Suppressor macrophage treated with lipopolysaccharide for 4 hours (primary cell): ENCODE measurements at regions not wholly inside any gene's neighbourhood (a gene's known extent, or its start where the extent isn't known, plus 50 kb on each side); places are given as distances from the start of the nearest gene placed in this dataset.

Source experiments
- DNase-seq: peaks from one replicate; pipeline ENCODE4 v3.0.0-alpha.2; 2020

DNA sequence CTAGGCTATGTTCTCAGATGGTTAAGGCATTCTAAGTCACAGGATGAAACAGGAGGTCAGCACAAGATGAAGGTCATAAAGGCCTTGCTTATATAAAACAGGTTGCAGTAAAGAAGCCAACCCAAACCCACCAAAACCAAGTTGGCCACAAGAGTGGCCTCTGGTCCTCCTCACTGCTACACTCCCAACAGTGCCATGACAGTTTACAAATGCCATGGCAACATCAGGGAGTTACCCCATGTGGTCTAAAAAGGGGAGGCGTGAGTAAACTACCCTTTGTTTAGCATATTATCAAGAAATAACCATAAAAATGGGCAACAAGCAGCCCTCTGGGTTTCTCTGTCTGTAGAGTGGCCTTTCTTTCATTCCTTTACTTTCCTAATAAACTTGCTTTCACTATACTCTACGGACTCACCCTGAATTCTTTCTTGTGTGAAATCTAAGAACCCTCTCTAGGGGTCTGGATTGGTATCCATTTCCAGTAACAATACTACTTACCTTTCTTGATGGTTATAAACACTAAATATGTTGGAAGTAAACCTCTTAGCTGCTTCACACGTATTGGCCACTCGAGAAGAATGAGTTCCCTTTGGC lies 1237.9 kb downstream of the FAM181B start:
- DNase-seq, result no peak

DNA sequence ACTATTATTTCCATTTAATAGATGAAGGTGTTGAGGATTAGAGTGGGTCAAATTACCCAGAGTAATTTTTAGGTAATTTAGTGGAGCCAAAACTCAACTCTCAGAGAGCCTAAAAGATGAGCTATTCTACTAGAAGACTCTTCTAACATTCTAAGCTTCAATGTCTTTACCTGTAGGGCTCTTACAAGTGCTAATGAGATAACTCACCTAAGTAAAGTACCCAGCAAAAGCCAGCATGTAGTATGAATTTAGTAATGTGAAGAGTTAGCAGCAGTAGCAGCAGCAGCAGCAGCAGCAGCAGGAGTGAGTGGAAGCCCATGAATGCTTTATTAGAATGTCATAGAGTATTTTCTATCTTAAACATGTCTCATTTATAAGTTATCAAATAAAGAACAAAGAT lies 1239.2 kb downstream of the FAM181B start:
- DNase-seq, result no peak

DNA sequence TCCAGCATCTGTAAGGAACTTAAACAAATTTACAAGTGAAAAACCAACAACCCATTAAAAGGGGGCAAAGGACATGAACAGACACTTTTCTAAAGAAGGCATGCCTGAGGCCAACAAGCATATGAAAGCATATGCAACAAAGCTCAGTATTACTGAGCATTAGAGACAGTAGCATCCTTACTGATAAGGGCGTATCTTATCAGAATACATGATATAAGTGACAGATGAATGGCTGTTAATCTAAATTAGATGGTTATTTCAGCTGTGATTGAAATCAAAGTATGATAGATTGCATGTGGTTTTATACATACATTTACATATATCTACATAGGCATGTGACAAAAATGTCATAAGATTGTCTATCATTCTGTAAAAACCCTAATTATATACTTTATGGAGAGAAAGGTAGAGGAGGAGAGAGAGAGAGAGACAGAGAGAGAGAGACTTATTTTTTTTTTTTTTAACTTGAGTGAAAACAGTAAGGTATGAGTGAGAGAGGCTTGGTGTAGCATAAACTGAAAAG lies 1240.7 kb downstream of the FAM181B start:
- no peak for DNase-seq

DNA sequence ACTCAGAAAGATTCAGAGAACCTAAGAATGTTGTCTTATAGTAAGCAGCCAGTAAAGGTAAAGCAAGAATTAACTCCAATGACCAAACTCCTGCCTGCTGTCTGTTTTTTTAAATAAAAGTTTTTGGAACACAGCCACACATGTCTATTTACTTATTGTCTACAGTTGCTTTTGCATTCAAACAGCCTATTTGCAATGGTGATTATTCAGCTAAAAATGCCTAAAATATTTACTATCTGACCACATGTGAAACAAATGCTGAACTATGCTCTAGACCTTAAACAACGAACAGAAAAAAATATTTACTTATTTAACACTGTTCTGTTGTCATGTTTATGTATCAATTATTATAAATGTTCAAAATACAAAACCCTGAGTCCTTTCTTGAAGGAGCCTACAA lies 1246.6 kb downstream of the FAM181B start:
- DNase-seq, result no peak

DNA sequence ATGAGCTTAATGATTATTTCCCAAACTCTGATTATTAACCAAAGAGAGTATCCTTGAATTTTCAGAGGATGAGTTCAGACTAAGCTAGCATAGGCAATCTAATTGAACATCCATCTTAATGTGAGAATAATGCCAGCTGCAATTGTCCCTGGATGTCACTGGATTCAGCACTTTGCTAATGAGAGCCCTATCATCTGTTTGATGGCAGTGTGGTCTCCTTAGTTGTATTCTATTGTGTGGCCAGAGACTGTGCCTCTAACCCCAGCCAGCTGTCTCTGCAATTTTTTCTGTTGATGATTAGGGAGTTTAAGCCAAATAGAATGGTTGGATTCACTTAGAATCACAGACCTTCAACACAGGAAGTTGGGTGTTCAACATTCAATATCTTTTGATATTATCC lies 1249.5 kb downstream of the FAM181B start:
- no peak for DNase-seq

DNA sequence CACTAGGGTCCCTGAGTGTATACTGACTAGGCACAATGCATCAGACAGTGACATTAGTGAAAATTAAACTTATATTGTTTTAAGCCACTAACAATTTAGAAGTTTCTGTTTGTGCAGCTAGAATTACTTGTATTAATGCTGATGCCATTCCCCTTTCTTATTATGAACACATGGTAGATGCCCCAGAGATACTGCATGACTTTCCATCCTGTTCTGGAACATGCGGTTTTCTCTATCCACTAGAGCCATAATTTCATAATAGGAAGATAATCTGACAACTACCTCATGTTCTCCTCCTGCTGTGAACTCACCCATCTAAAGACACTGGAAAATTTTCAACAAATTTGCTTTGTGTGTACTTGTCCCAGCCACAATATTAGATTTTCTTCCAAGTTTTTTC lies 1256.4 kb downstream of the FAM181B start:
- no peak for DNase-seq

DNA sequence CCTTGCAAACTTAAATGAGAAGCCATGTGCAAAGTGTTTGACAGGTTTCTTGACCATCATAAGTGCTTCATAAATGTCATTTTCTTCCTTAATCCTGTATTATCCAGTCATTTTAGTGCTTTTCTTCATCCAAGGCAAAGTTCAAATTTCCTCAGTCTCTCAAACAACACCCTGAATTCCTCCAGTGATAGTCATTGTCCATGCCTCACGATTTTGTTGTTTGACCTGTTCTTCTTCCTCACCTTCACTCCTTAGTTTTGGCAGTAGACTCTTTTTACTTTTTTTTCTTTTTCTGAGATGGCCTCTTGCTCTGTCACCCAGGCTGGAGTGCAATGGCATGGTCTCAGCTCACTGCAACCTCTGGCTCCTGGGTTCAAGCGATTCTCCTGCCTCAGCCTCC lies 1257.3 kb downstream of the FAM181B start:
- DNase-seq, result no peak

DNA sequence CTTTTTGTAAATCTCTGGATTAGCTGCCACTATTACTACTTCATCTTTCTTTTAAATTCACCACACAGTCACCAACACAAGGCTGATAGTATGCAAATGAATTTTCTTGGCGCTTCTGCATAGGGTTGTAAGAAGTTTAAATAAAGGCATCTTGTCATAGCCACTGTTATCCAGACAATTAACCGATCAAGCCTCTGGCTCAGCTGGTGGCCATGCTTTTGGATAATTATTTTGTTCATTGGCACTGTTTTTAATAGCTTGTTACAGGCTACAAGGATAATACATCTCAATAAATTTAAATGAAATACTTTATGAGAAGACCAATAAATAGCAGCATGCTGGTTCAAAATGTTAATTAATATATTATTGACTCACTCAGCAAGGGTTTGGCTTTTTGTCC lies 1261.0 kb downstream of the FAM181B start:
- DNase-seq, result no peak

DNA sequence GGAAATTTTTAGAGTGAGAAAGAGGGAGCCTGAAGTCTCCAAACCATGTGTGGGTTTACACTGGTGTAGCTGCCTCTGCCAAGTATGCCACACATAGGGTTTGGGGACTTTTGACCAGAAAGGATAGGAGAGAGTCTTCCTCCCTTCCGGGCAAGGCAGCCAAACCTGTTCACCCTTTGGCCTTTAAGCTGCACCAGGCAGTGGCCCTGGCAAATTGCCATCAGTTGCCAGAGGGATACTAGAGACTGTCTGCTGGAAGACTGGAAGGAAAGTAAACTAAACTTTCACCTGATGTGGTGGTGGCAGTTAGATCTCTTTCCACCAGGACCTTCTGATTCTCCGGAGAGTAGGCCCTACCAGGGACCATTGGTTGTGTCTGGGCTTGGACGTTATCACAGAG lies 1263.2 kb downstream of the FAM181B start:
- no peak for DNase-seq

DNA sequence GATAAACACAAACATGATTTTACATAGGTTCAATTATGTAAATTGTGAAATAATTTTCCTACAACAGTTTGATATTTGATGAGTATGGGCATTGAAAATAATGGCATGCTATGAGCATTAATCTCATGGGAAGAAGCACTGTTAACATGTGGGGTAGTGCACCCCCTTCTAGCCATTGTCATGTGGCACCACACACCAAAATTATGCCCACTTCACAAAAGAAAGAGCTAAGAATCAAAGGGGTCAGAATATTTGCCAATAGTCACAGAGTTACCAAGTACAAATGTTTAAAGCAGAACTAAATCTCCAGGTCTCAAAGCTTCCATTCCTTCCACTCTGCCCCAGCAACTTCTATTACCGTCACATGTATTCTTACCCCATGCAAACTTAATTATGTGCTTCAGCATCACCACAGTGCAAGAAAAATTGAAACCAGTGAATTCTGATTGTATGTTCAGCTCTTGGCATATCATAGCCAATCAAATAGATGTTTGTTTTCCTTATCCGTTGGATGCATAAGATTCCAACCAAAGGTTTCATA lies 1273.8 kb downstream of the FAM181B start:
- DNase-seq, result no peak

DNA sequence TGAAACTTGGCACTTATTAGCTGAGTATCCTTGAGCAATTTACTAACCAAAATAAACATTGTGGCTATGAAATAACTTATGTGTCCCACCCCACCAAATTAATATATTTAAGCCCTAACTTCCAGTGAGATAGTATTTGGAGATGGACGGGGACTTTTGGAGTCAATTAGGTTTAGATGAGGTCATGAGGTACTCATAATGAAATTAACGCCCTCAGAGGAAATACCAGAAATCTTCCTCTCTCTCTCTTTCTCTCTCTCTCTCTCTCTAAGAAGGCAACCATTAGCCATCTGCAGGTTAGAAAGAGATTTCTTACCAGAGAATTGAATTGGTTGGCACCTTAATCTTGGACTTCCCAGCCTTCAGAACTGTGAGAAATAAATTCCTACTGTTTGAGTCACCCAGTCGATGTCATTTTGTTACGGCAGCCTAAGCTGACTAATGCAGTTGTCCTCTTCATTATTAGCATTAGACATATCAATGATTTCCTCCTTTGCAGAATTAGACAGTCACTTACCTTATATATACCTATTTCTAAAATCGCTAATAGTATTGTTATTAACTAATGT lies 1284.0 kb downstream of the FAM181B start:
- no peak for DNase-seq

DNA sequence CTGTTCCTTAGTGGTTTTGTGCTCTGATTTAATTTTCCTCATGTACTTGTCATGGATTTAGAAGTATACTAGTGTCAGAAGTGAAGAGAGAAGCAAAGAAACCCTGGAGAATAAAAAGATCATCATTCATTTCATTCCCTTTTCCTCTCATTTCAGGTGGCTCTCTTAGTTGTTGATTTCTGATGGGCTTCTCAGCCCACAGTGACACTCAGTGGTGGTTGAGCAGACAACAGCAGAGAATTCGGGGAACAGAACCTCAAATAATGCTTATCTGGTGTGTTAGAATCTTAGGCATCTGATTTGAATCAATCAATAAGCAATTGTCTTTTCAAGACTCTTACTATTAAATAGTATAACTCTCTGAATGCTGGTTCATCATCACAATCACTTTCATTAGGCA lies 1289.4 kb downstream of the FAM181B start:
- DNase-seq, result no peak

DNA sequence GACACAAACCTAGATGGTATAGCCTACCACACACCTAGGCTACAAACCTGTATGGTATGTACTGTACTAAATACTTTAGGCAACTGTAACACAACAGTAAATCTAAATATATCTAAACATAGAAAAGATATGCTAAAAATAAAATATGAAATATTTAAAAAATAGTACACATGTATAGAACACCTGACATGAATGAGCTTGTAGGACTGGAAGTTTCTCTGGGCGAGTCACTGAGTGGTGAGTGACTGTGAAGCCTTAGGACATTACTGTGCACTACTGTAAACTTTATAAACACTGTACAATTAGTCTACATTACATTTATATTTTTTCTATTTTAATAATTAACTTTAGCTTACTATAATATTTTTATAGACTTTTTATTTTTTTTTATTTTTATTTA lies 1301.3 kb downstream of the FAM181B start:
- no peak for DNase-seq

DNA sequence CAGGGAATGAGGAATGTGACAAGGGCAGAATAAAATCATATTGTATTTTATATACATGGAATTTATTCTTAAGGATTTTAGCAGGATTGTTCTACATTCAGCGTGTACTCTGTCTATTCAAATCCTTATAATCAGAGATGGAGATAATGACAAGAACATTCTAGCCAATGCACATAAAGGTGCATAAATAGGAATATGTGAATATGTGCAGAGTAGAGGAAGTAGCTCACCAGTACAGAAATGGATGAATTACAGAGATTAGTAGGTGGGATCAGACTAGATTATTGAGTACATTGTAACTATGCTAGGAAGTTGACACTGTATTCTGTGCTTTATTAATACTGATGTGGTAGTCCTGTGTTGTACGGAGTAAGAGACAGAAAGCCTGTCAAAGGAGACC lies 1308.8 kb downstream of the FAM181B start:
- no peak for DNase-seq

DNA sequence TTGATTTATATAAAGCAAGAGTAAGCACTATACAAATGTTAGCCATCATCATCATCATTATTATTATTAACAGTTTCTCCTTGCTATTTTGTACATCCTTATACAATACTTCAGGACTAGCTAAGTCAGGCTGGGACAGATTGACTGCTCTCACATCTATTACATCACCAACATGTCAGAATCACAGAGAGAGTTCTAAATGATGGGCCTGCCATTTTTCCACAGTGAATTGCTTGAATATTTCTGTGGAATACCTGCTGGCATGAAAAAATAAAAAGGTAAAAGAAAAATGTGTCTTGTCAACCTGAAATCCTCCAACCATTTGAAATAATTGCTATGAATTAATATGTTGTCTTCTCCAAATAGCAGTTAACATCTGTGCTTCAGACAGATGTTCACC lies 1311.3 kb downstream of the FAM181B start:
- no peak for DNase-seq

DNA sequence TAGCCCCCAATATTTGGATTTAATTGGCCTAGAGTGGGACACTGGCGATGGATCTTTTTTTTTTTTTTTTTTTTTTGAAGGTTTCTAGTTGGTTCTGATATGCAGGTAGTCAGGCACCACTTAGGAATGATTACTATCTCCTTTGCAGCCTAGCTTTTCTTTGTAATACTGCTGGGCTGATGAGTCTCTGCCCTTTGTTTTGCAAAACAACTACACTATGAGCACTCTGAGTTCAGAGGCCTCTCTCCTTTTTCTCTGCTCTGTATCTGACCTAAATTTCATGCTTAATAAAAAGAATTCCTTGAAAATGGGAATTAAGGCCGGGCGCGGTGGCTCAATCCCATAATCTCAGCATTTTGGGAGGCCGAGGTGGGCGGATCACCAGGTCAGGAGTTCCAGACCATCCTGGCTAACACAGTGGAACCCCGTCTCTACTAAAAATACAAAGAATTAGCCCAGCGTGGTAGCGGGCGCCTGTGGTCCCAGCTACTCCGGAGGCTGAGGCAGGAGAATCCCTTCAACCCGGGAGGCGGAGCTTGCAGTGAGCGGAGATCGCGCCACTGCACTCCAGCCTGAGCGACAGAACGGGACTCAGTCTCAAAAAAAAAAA lies 1312.3 kb downstream of the FAM181B start:
- no peak for DNase-seq

DNA sequence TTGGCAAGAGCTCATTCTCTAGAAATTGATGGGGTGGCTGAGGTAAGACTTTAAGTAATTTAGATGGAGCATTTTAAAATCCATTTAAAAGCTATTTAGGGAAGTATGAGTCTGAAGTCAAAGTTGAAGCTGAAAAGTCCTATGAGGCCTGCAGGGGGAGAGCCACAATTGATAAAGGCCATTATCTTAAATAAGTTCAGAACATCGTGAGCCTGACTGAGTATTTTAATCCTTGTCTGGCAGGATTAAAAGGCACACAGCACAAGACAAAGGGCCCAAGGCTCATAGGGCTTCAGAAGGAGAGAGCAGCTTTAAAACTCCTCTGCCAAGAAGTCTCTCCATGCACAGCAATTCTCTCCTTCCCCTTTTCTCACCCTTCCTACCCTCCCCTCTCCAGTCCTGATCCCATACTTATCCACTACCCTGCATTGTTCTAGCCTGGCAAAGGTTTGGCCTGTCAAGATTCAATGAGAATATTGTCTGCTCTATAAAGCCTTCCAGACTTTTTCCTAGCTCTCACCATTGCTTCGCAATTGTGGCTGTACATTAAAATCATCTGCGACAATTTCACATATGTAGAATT lies 1312.9 kb downstream of the FAM181B start:
- DNase-seq, result no peak

DNA sequence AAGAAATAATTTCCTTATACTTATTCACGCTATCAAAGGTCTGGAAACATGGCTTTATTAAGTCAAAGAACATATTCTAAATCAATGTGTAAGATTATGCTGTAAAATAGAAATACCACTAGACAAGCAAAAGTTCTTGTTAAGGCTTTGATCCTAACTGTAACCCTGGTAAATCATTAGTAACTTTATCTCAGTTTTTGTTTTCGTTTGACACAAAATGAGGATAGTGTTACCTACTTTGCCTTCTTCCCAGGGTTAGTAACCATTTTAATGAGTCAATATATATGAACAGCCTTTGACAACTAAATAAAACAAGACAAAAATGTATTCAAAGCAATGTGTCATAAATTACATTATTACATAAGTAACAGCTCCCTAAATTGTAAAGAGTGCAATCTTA lies 1336.3 kb downstream of the FAM181B start:
- DNase-seq, result no peak

DNA sequence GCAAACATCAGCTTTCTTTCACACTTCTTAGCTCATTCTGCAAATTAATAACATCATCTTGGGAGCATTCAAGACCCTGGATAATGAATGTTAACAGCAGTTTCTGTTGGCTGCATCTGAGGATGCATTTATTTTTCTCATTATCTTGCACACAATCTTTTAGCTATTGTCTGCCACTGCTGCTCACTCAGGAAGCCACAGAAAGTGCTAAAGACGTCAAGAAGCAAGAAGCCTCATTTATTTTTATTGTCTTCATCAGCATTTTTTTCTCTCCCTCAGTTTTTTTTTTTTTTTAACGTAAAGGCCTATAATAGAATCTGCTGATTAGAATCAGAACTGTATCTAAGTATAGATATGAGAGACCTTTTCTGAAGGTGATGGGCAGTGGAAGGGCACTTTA lies 1339.4 kb downstream of the FAM181B start:
- DNase-seq, result no peak

DNA sequence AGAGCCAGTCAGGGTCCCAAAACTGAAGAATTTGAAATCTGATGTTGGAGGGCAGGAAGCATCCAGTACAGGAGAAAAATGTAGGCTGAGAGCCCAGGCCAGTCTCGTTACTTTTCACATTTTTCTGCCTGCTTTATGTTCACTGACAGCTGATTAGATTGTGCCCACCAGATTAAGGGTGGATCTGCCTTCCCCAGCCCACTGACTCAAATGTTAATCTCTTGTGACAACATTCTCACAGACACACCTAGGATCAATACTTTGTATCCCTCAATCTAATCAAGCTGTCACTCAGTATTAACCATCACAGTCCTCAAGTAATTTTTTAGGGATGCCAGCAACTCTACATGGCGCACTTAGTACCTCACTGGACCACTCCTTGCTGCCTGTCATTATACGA lies 1345.3 kb downstream of the FAM181B start:
- no peak for DNase-seq

DNA sequence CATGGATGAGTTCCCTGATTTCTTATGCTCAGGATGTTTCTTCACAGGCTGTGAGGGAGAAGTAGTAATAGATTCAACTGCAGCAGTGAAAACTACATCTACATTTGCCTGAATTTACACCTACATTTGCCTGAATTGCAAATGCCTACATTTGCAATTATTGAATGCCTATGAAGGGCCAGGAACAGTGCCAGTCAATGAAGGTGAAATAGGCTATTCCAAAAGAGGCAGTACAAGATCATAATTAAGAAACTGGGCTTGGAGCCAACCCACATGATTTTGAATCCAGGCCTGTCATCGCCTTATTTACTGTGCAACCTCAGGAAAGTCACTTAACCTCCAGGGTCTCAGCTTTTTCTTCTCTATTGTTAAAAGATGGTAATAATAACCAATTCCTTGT lies 1353.3 kb downstream of the FAM181B start:
- no peak for DNase-seq

DNA sequence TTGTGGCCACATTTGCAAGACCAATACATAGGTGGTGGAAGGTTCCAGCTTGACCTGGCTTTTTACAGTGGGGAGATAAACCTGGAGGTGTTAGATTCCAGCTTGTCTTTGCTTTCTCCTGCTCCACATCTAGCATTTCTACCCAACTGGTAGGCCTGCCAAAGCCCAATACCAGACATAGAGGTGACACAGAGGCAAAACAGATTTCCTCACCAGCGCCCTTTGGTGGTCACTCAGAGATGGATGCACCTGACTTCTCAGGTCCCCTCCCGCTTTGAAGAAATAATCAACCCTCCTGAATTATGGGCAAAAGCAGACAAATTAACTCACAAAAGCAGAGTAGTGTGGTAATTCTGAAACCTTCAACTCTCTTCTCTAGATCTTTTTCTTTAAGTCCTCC lies 1356.2 kb downstream of the FAM181B start:
- DNase-seq, result no peak

DNA sequence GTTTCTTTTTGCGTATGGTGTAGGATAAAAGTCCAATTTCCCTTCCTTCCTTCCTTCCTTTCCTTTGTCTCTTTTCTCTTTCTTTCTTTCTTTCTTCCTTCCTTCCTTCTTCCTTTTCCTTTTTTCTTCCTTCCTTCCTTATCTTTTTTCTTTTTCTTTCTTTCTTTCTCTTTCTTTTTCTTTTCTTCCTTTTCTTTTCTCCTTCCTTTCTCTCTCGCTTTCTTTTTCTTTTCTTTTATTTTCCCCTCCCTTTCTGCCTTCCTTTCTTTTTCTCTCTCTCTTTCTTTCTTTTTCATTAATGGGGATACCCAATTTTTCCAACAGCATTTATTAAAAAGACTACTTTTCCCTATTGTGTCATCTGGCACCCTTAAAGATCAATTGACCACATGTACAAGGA lies 1359.7 kb downstream of the FAM181B start:
- no peak for DNase-seq

DNA sequence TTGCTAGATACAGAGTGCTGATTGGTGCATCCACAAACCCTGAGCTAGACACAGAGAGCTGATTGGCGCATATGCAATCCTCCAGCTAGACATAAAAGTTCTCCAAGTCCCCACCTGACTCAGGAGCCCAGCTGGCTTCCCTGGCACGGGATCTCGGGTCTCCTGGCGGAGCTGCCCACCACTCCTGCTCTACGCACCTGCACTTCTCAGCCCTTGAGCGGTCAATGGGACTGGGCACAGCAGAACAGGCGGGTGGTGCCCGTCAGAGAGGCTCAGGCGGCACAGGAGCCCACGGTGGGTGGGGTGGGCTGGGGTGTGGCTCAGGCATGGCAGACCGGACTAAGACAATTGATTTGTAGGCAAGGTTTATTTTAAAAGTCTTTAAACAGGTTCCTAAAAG lies 1365.5 kb downstream of the FAM181B start:
- no peak for DNase-seq
